GM18873 (cell line): ENCODE measurements at regions not wholly inside any gene's neighbourhood (a gene's known extent, or its start where the extent isn't known, plus 50 kb on each side); places are given as distances from the start of the nearest gene placed in this dataset.

Experiments used
- ATAC-seq: cut with Tn5 transposase; IDR thresholded peaks from one replicate; pipeline ENCODE4 v1.9.1; 2021; ENCODE audit warnings: mild to moderate bottlenecking, moderate library complexity, moderate number of reproducible peaks; ENCODE audit not compliant: unreplicated experiment, low FRiP score

DNA sequence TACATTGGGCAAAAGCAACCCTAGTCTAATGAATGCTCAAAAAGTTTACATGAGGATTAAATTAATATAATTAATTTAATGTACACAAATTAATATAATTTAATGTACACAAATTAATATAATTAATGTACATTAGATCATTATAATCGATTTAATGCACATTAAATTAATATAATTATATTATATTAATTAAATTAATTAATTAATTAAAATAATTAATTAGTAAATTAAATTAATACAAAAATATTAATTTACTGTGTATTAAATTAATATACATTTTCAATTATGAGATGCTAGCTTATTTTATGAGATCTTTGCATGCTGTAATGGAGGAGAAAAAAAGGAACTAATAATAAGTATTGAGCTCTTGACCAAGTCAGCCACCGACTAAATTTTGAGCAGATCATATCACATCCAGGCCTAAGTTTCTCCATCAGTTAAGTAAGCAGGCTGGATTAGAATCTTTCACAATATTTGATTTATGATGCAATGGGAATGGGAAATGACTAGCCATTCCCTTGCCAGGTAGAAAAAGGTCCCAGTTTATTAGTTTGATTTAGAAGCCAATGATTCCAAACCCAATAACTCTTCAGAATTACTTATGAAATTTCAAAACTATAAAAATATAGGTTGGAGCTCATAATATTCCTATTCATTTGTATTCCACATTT, 533.4 kb upstream of the GRIA1 start:
- no peak for ATAC-seq

DNA sequence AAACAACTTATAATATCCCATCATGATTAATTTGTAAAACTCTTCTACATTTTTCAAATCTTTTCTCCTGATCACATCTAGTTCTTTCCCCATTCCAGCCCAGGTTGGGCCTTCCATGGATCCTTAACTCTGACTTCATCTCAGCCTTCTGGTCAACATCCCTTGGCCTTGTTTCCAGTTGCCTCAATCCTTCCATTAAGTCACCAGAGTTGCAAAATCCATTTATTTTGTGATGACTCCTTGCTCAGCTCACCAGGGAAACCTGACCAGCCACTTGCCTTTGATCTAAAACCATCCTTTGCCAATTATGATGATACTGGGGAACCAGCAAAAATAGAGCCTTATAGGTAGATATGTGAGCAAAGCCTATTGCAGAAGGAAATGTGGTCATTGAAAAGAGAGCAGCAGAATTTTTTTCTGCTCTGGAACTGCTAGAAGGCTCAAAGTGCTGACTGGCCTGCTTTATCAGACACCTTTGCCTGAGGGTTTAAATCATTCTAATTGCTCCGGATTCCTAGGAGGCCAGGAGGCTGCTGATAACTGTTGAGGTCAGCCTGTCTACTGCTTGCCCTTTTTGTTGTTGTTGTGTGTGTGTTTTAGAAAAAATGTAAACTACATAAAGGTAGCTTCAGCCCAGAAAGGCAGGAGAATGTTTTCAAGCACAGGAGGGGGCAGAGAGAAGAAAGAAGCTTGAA, 512.2 kb upstream of the GRIA1 start:
- no peak for ATAC-seq

DNA sequence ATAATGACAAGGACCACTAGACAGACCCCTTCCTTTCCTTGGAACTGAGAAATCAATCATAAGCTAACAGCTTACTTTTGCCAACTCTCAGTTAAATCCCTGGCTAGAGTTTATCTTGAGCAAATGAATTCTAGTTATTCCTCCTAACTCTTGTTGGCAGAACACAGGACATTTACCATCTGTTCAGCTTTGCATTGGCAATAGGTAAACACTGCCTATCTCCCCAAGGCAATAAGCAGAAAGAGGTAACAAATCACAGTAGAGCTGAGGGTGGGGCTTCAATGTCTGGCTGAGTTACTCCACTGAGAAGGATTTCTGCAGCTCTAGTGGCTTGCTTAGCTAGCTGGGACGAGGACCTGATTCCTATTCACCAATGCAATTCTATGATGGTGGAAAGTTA, 503.3 kb upstream of the GRIA1 start:
- ATAC-seq = no peak

DNA sequence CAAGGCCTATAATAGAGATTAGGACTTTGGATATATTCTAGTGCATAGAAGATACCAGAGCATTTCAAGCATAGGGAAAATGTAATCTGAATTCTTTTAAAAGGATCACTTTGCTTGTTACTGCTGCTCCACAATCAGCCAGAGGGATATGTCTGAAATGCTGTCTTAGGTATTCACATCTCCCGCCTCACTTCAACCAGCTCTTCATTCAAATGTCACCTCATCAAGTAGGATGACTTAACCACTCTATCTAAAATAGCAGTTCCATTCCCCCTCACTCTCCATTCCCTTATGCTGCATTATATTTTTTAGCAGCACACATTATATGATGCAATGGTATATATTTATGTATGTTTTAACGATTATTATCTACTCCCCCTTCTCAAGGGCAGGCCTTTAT, 500.3 kb upstream of the GRIA1 start:
- no peak for ATAC-seq

DNA sequence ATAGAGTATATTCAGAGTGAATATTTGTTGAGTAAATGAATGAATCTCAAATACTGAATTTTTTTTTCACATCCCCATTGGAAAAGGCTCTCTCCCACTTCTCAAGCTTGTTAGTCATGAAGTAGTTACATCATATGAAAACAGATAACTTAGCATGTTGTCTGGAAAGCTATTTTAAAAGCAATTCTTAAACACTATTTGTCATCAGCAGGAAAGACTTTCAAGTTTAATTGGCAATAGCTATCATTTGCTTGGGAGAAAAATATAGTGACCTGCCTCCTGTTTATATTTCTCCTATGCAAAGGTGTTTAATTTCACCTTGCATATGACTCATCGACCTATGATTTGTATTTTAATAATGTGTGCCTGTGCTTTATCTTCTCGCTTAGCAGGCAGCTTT, 499.8 kb upstream of the GRIA1 start:
- ATAC-seq = no peak

DNA sequence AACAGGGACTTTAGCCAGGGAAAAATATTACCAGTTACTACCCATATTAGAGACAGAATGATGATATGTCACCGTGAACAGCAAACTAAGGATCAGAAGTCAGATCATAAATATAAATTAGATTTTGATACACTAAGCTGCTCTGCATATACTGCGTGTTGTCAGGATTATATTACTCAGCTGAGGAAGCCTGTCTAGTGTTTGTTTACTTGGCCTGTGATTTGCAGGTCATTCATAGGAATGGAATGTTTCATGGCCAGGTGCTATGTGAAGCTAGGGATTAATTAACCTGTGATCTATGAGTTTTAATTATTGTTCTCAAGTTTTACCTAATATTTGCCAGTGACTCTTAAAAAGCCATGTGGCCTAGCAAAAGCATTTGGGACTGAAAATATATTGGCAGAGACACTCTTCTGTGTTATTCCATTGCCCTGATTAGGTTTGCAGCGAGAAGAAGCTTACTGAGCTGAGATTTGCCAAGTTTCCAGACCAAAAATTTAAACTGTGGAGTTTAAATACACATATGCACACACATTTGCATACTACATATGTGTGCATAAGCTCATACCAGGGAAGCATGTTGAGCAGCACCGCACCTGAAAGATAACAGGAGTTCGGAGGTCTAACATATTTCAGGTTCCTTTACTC, 496.3 kb upstream of the GRIA1 start:
- ATAC-seq = no peak

DNA sequence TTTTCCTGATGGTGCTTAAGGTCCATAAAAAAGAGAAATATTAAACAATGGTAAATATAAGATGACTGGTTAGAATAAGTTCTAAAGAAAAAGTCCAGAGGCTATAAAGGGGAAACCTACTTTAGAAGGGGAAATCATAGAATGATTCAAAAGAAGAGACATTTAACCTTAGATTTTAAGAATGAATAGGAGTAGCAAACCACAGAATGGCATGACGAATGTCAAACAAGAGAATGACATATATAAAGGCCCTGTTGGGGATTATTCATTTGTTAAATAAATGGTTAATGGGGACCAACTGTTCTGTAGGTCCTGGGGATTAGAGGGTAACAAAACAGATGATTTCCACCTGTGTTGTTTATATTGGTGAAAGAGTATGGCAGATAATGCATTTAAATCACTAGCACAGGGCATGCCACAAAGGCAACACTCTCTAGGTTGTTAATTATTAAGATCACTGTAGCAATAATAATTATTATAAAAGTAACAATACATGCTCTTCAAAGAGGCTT, 495.2 kb upstream of the GRIA1 start:
- no peak for ATAC-seq

DNA sequence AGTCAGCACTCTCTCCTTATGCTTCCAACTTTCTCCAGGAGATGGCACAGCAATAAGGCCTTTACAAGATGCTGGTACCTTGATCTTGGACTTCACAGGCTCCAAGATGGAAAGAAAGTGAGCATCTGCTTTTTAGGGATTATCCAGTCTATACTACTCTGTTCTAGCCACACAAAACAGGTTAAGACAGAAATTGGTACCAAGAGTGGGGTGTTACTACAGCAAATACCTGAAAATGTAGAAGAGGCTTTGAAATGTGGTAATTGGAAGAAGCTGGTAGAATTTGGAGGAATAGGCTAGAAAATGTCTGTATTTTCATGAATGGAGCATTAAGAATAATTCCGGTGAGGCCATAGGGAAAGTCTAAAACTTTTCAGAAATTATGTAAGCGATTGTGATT, 484.8 kb upstream of the GRIA1 start:
- no peak for ATAC-seq

DNA sequence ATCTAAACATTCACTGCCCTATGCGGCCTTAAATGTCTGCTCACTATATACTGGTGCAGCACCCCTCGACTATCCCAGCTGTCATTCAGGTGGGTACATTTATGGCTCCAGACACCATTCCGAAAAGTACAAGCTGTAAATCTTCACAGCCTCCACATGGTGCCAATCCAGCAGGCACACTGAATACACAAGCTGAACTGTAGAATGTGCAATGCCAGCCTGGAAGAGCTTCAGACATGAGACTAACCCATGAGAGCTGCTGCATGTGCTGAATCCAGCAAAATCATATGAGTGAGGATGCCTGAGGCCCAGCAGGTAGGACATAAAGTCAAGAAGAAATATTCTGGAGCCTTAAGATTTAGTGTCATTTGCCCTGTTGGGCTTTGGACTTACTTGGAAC, 483.8 kb upstream of the GRIA1 start:
- no peak for ATAC-seq

DNA sequence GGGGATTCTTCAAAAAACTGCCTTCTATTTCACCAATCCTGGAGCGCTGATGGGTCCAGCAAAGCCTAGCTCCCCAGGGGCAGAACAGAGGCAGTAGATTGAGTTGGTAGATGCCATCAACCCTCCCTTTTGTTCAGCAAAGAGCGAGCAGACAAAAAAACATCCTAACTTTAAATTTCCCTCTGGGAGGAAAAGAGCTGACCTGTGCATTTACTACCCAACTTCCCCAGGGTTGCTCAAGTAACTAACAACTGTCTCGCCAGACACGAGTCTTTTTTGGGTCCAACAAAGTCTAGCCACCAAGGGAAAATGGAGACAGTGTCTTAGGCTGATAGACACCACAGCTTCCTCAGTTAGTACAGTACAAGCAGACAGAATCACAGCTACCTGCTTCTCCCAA, 476.3 kb upstream of the GRIA1 start:
- ATAC-seq = no peak

DNA sequence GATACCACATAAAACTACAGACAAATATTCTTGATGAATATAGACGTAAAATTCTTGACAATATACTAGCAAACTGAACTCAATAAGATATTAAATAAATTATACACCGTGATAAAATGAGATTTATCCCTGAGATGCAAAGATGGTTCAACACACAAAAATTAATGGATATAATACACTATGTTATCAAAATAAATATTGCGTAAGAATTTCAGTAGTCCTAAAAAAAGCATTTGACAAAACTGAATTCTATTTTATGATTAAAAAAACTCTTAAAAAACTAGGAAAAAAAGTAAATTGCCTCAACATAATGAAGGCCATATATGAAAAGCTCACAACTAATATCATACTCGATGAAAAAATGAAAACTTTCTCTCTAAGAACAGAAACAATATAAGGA, 472.3 kb upstream of the GRIA1 start:
- ATAC-seq = no peak

DNA sequence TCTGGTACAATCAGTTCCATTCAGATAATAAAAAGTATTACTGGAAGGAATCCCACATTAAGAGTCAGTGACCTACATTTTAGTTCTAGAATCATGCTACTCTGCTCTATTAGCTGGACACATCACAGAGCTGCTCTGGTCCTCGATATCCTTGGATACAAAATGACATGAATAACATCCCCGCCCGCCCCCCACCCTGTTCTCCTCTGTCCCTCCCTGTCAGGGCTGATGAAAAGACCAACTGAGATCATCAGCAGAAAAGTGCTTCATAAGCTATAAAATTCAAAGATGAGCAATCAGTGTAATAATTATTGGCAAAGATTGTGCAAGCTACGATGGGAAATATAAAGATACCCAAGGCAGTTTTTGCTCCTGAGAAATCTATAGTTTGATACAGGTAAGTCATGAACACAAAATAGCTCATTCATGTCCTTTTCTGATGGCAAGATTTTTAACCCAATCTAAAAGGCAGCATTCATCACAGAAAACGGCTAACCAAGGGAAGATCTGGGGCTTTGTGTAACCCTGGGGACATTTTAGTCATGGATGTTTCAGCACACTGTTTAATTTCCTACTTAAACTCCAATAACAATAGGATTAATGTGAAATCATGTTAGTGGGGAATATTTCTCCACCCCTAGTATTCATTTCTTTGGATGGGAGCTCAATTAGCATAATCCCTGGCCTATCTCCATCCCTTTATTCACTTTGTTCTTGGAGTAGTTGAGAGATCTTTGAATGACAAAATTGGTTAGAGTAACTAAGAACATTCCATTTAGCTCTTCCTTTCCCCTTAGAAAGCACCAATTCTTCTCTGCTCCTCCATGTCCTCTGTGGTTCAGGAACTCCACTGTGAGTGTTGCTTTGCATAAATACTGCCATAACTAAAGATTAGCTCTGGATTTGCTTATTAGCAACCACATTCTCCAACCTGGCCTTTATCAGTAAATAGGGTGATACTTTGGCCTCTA, 459.4 kb upstream of the GRIA1 start:
- no peak for ATAC-seq

DNA sequence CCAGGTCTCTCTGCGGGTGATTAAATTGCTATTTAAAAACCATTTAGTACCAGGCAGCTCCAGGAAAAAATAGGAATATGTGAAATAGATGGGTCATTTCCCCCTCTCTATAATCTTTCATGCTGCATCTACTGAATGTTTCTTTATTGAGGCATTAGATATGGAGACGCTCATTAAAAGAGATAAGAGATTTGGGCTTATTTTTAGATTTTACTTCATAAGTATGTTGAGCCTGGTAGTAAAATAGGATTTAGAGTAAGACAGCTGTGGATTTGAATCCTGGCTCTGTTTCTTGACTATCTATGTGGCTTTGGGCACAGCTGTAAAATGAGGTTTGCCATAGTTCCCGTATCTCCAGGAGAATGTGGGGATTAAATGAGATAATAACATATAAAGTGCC, 451.0 kb upstream of the GRIA1 start:
- no peak for ATAC-seq

DNA sequence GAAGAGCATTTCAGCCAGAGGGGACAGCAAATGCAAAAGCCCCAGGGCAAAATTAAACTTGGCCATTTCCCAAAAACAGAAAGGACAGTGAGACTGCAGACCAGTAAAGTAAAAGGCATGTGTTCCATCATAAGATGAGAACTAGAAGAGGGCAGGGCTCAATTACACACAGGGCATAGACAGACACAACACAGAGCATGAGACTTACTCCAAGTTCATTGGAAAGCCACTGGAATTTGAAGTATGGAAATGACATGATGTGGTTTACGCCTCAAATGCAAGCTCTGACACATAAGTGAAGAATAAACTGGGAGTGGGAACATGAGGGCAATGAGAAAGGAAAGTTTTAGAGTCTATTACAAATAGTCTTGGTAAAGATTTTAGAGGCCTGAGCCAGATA, 446.6 kb upstream of the GRIA1 start:
- ATAC-seq = no peak

DNA sequence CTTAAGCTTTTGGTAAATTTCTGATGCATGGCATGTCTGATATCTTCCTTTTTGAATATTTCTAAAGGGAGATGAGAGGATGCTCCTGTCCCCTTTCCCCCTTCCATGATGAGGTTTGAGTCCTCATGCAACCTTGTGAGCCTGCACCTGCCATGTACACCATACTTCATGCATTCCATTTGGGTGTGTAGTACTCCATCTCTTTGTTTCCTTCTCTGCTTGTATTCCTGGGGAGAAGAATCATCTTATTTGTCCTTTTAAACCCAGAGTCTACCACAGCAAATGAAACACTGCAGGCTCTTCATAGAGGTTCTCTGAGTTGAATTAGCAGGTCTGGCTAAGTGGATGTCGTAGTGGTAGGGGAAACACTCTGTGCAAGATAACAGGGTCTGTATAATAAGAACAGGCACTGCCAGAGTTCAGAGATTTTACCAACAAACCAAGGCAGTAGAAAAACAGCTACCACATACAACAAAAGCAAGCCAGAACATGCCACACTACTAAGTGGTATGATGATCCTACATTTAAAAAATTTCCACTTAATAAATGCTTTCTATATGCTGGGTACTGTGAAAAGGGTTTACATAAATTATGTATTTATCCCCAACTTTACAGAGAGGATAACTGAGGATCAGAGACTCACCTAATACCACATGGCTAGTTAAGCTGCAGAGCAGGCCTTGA, 439.8 kb upstream of the GRIA1 start:
- ATAC-seq = no peak

DNA sequence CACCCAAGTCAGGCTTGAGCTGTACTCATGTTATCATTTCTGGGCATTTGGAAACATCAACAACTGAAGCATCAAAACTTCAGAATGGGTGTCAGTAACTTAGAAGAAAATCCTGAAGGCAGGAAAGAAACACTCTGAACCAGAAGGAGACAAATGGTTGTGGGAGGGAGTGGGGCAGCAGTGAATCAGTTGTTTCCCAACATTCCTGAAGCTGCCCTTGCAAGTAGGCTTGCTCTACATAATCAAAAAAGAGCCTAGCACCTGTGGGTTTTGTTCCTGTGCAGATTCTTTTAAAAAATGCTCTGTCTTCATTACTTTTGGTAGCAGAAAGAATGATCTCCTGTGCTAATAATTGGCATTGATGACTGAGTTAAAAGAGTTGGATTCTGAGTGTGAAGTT, 424.2 kb upstream of the GRIA1 start:
- ATAC-seq = no peak

DNA sequence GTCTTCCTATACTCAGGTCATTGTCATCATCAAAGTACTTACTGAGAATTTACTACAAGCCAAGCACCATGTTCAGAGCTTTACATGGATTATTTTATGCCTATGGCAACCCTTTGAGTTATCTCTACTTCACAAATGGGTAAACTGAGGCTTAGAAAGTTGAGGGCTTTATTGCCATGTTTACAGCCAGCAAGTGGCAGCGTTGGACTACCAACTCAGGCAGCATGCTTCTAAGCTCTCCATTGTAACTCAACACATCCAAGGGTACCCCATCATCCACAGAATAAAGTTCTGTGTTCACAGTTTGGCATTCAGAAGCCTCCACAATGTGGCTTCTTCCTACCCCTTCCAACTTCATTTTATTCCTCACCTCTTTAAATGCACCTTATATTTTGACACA, 422.6 kb upstream of the GRIA1 start:
- ATAC-seq = no peak

DNA sequence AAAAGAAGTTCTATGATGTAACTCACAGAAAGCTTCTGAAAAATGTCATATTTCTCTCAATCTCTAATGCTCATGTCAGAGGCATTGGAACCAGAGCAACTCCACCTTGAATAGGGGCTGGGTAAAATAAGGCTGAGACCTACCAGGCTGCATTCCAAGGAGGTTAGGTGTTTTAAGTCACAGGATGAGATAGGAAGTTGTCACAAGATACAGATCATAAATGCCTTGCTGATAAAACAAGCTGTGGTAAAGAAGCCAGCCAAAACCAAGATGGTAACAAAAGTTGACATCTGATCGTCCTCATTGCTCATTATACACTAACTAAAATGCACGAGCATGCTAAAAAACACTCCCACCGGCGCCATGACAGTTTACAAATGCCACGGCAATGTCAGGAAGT, 411.1 kb upstream of the GRIA1 start:
- ATAC-seq = no peak

DNA sequence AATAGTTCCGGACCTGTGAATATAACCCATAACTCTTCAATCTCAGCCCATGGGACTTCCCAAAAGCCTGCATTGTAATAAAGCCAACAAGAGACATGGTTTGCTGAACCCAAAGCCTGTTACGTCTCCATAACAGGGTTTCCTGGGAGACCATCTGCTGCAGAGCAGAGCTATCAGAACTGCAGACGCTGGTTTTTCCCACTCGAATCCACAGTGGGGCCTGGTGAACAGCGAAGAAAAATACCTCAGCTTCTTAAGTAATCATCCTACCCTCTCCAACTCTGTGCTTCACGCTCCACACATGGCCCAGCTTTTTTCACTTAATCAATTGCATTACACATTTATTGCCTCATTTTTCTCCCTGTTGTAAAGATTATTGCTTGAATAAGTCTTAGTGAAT, 409.5 kb upstream of the GRIA1 start:
- no peak for ATAC-seq

DNA sequence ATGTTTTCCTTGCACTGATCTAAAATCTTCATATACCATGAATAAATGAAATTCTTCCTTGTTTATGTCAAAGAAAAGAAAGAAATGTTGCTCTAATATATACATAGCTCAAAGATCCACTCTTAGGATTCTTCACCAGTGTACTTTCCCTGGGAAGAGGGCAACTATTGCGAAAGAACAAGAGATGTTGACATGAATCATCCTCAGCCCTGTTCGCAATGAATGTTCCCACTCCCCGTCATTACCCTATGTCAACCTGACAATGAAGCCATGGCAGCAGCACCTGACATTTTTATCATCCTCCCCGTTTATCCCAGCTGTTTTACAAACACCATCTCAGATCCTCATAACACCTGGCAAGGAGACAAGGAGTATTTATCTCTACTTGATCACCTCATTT, 409.1 kb upstream of the GRIA1 start:
- ATAC-seq = no peak
